ENCODE measurements at regions not wholly inside any gene's neighbourhood (a gene's known extent, or its start where the extent isn't known, plus 50 kb on each side); places are given as distances from the start of the nearest gene placed in this dataset.

DNA sequence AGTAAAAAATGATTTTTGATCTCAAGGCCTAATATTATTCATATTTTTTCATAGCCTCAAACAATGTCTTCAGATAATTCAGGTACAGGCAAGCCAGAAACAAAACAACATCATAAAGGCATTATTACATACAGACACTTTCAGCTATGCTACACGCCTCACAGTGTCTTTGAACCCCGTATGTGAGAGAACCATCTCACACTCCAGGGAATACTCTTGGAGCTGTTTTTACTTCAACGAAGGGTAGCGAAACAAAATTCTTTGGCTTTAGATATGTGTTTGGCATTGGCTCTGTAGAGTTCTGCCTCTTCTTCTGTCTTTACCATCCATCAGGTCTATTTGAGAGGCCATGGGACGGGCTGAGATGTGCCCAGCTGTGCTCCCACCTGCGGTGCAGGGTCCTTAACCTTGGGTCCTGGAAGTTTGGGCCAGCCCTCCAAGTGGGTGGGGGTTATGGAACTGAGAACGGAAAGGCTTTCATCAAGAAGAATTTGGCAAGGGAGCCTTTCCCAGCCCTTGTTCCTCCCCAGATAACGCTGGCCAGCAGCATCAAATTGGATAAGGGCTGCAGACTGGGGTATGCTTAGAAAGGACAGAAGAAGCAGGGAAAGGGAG, 276.9 kb downstream of the TCF7L2 start:
- Histone ChIP-seq H3K27ac (ENCODE audit: low read length) (no peak overlapping the region), H3K4me1 (ENCODE audit: low read length) (no peaks in the 10 kb centered on the region), H3K9me3 (replicated peaks; ENCODE audit: insufficient read depth, low read length) (no peaks in the 10 kb centered on the region), H4K20me1 (ENCODE audit: insufficient read depth, low read length) (no peaks in the 10 kb centered on the region), H3K4me2 (ENCODE audit: low read depth, low read length) (no peak overlapping the region), H3K79me2 (ENCODE audit: low read length) (no peaks in the 10 kb centered on the region), H2AFZ (ENCODE audit: low read length) (no peak overlapping the region), H3K36me3 (replicated peaks; ENCODE audit: insufficient read depth, low read length) (no peaks in the 10 kb centered on the region), H3K4me3 (ENCODE audit: low read length) (no peak overlapping the region), H3F3A (ENCODE audit: insufficient read depth, low read length) (no peaks in the 10 kb centered on the region), H3K9me2 (replicated peaks; ENCODE audit: insufficient read depth, low read length) (no peaks in the 10 kb centered on the region), H3K9ac (ENCODE audit: low read length) (no peak overlapping the region), H3K27me3 (replicated peaks; ENCODE audit: insufficient read depth, low read length) (no peaks in the 10 kb centered on the region)
- no peak for DNase-seq
- TF ChIP-seq EZH2 (optimal IDR thresholded peaks at IDR 0.05; ENCODE audit: low read depth, low read length) = no peak
- TF ChIP-seq EZH2phosphoT487 (IDR thresholded peaks at IDR 0.05; ENCODE audit: low read length) = no peak
- TF ChIP-seq, protein P1, sequence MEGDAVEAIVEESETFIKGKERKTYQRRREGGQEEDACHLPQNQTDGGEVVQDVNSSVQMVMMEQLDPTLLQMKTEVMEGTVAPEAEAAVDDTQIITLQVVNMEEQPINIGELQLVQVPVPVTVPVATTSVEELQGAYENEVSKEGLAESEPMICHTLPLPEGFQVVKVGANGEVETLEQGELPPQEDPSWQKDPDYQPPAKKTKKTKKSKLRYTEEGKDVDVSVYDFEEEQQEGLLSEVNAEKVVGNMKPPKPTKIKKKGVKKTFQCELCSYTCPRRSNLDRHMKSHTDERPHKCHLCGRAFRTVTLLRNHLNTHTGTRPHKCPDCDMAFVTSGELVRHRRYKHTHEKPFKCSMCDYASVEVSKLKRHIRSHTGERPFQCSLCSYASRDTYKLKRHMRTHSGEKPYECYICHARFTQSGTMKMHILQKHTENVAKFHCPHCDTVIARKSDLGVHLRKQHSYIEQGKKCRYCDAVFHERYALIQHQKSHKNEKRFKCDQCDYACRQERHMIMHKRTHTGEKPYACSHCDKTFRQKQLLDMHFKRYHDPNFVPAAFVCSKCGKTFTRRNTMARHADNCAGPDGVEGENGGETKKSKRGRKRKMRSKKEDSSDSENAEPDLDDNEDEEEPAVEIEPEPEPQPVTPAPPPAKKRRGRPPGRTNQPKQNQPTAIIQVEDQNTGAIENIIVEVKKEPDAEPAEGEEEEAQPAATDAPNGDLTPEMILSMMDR (IDR thresholded peaks at IDR 0.05; ENCODE audit: low read length) = no peak

GRCh38 chr10:113228530-113228929, 278.5 kb downstream of the TCF7L2 start:
- H3K4me1 ChIP-seq (ENCODE audit: low read length) = no peaks in the 10 kb centered on the region
- no peak overlapping the region for H3K4me3 ChIP-seq (ENCODE audit: low read length)
- no peak for TF ChIP-seq EZH2phosphoT487 (IDR thresholded peaks at IDR 0.05; ENCODE audit: low read length)
- TF ChIP-seq, protein P1 (IDR thresholded peaks at IDR 0.05; ENCODE audit: low read length) = no peak
- no peak for TF ChIP-seq EZH2 (optimal IDR thresholded peaks at IDR 0.05; ENCODE audit: low read depth, low read length)
- no peaks in the 10 kb centered on the region for H3K79me2 ChIP-seq (ENCODE audit: low read length)
- no peaks in the 10 kb centered on the region for H3K27me3 ChIP-seq (replicated peaks; ENCODE audit: insufficient read depth, low read length)
- H3K36me3 ChIP-seq (replicated peaks; ENCODE audit: insufficient read depth, low read length) = no peaks in the 10 kb centered on the region
- no peak for DNase-seq
- no peaks in the 10 kb centered on the region for H3K9me3 ChIP-seq (replicated peaks; ENCODE audit: insufficient read depth, low read length)
- H3K9ac ChIP-seq (ENCODE audit: low read length) = no peak overlapping the region
- no peak overlapping the region for H3K4me2 ChIP-seq (ENCODE audit: low read depth, low read length)
- no peak overlapping the region for H2AFZ ChIP-seq (ENCODE audit: low read length)
- no peaks in the 10 kb centered on the region for H3F3A ChIP-seq (ENCODE audit: insufficient read depth, low read length)
- H4K20me1 ChIP-seq (ENCODE audit: insufficient read depth, low read length) = no peaks in the 10 kb centered on the region
- no peaks in the 10 kb centered on the region for H3K9me2 ChIP-seq (replicated peaks; ENCODE audit: insufficient read depth, low read length)
- no peak overlapping the region for H3K27ac ChIP-seq (ENCODE audit: low read length)

DNA sequence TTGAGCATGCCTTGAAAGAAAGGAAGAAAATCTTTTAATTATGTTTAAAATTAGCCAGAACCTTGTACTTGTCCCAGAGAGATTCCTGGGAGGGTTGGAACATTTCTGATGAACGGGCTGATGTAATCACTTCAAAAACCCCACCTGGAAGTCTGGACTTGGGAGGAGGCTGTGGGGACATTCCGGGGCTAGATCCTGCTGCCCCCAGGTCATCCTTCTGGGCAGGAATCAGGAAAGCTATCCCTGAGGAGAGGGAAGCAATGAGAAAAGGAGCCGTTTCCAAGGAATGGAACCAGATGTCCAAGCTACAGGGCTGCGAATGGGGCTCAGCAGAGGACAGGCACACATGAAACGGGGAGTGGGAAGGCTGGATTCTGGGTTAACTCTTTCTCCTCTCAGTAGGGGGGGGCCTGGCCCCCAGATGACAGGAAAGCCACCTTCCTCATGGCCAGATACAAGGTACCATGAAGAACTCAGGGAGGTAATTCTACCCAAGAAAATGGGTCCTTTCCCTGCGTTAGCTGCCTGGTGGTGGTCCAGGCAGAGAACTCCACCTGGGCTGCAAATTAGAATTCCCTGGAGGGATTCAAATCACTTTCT, 280.1 kb downstream of the TCF7L2 start:
- no peaks in the 10 kb centered on the region for H3F3A ChIP-seq (ENCODE audit: insufficient read depth, low read length)
- H3K9me3 ChIP-seq (replicated peaks; ENCODE audit: insufficient read depth, low read length) = no peaks in the 10 kb centered on the region
- H3K4me1 ChIP-seq (ENCODE audit: low read length) = no peaks in the 10 kb centered on the region
- DNase-seq = no peak
- H3K9ac ChIP-seq (ENCODE audit: low read length) = no peak overlapping the region
- no peaks in the 10 kb centered on the region for H3K36me3 ChIP-seq (replicated peaks; ENCODE audit: insufficient read depth, low read length)
- H2AFZ ChIP-seq (ENCODE audit: low read length) = no peak overlapping the region
- no peaks in the 10 kb centered on the region for H3K27me3 ChIP-seq (replicated peaks; ENCODE audit: insufficient read depth, low read length)
- no peak overlapping the region for H3K4me2 ChIP-seq (ENCODE audit: low read depth, low read length)
- no peaks in the 10 kb centered on the region for H3K79me2 ChIP-seq (ENCODE audit: low read length)
- TF ChIP-seq EZH2 (optimal IDR thresholded peaks at IDR 0.05; ENCODE audit: low read depth, low read length) (no peak), EZH2phosphoT487 (IDR thresholded peaks at IDR 0.05; ENCODE audit: low read length) (no peak)
- TF ChIP-seq, protein P1 (IDR thresholded peaks at IDR 0.05; ENCODE audit: low read length) = no peak
- H3K27ac ChIP-seq (ENCODE audit: low read length) = no peak overlapping the region
- no peaks in the 10 kb centered on the region for H4K20me1 ChIP-seq (ENCODE audit: insufficient read depth, low read length)
- H3K9me2 ChIP-seq (replicated peaks; ENCODE audit: insufficient read depth, low read length) = no peaks in the 10 kb centered on the region
- H3K4me3 ChIP-seq (ENCODE audit: low read length) = no peak overlapping the region

Data from MM.1S (cell line).